H9 (cell line): ENCODE measurements at regions not wholly inside any gene's neighbourhood (a gene's known extent, or its start where the extent isn't known, plus 50 kb on each side); places are given as distances from the start of the nearest gene placed in this dataset.

Experiments
- DNase-seq: peaks from one replicate; pipeline ENCODE4 v3.0.0-alpha.2; 2017
- H2AFZ ChIP-seq: one replicate; pipeline ENCODE4 v1.6.1; 2013; ENCODE audit warnings: mild to moderate bottlenecking, low read length, control low read depth, moderate library complexity
- H2AK5ac ChIP-seq: 2 replicates; pipeline ENCODE4 v1.6.1; 2013; ENCODE audit warnings: low read length, control low read depth, mixed read lengths; ENCODE audit not compliant: insufficient read length
- H2BK120ac ChIP-seq: one replicate; pipeline ENCODE4 v1.6.1; 2013; ENCODE audit warnings: low read depth, mild to moderate bottlenecking, low read length, control low read depth, inconsistent platforms; ENCODE audit not compliant: poor library complexity, severe bottlenecking
- H2BK12ac ChIP-seq: 2 replicates; pipeline ENCODE4 v1.6.1; 2013; ENCODE audit warnings: low read length, control low read depth, mixed read lengths, low read depth; ENCODE audit not compliant: insufficient read length
- H2BK15ac ChIP-seq: 2 replicates; pipeline ENCODE4 v1.6.1; 2013; ENCODE audit warnings: low read depth, low read length, control low read depth
- H2BK20ac ChIP-seq: one replicate; pipeline ENCODE4 v1.6.1; 2013; ENCODE audit warnings: low read depth, mild to moderate bottlenecking, low read length, control low read depth, inconsistent platforms; ENCODE audit not compliant: poor library complexity, severe bottlenecking
- H2BK5ac ChIP-seq: 2 replicates; pipeline ENCODE4 v1.6.1; 2013; ENCODE audit warnings: low read length, control low read depth, mixed read lengths; ENCODE audit not compliant: insufficient read length
- H3K14ac ChIP-seq: 2 replicates; pipeline ENCODE4 v1.6.1; 2013; ENCODE audit warnings: low read length, control low read depth; ENCODE audit not compliant: insufficient read depth
- H3K18ac ChIP-seq: 2 replicates; pipeline ENCODE4 v1.6.1; 2013; ENCODE audit warnings: low read depth, mild to moderate bottlenecking, mixed read lengths, low read length, control low read depth; ENCODE audit not compliant: insufficient read length
- H3K23ac ChIP-seq: 2 replicates; pipeline ENCODE4 v1.6.1; 2013; ENCODE audit warnings: low read length, control low read depth, mixed read lengths, low read depth; ENCODE audit not compliant: insufficient read length
- H3K23me2 ChIP-seq: 2 replicates; pipeline ENCODE4 v1.6.1; 2013; ENCODE audit warnings: low read depth, mild to moderate bottlenecking, mixed read lengths, low read length, control low read depth; ENCODE audit not compliant: insufficient read length, poor library complexity, severe bottlenecking
- H3K27ac ChIP-seq: 2 replicates; pipeline ENCODE4 v1.5.1; 2013; ENCODE audit warnings: low read length, control low read depth, mixed read lengths, low read depth; ENCODE audit not compliant: insufficient read length
- H3K27me3 ChIP-seq: 2 replicates; pipeline ENCODE4 v1.6.1; 2013; ENCODE audit warnings: low read length, control low read depth, inconsistent platforms; ENCODE audit not compliant: insufficient read depth
- H3K4ac ChIP-seq: 2 replicates; pipeline ENCODE4 v1.6.1; 2013; ENCODE audit warnings: low read depth, mild to moderate bottlenecking, control low read depth, inconsistent platforms, low read length, moderate library complexity
- H3K4me1 ChIP-seq: 2 replicates; pipeline ENCODE4 v1.6.1; 2013; ENCODE audit warnings: low read length, control low read depth, inconsistent platforms; ENCODE audit not compliant: insufficient read depth
- H3K4me2 ChIP-seq: 2 replicates; pipeline ENCODE4 v1.6.1; 2013; ENCODE audit warnings: low read length, control low read depth, mixed read lengths; ENCODE audit not compliant: insufficient read length, insufficient read depth
- H3K56ac ChIP-seq: 2 replicates; pipeline ENCODE4 v1.6.1; 2013; ENCODE audit warnings: low read depth, mild to moderate bottlenecking, mixed read lengths, low read length, control low read depth; ENCODE audit not compliant: insufficient read length
- H3K79me1 ChIP-seq: 2 replicates; pipeline ENCODE4 v1.6.1; 2013; ENCODE audit warnings: low read depth, mild to moderate bottlenecking, moderate library complexity, low read length, control low read depth, inconsistent platforms; ENCODE audit not compliant: insufficient read depth, poor library complexity, severe bottlenecking
- H3K79me2 ChIP-seq: 2 replicates; pipeline ENCODE4 v1.6.1; 2013; ENCODE audit warnings: low read length, control low read depth, inconsistent platforms; ENCODE audit not compliant: insufficient read depth
- H3K9ac ChIP-seq: 2 replicates; pipeline ENCODE4 v1.6.1; 2013; ENCODE audit warnings: low read length, control low read depth, mixed read lengths; ENCODE audit not compliant: insufficient read length; ENCODE audit errors: extremely low read depth
- H3K9me3 ChIP-seq: one replicate; pipeline ENCODE4 v1.6.1; 2013; ENCODE audit warnings: low read depth, low read length, inconsistent platforms; ENCODE audit not compliant: control insufficient read depth
- H3T11ph ChIP-seq: one replicate; pipeline ENCODE4 v1.6.1; 2013; ENCODE audit warnings: mild to moderate bottlenecking, low read length, control low read depth, inconsistent platforms
- H4K20me1 ChIP-seq: one replicate; pipeline ENCODE4 v1.6.1; 2013; ENCODE audit not compliant: control insufficient read depth, insufficient read length, insufficient read depth
- H4K5ac ChIP-seq: 2 replicates; pipeline ENCODE4 v1.6.1; 2013; ENCODE audit warnings: low read depth, mild to moderate bottlenecking, mixed read lengths, low read length, control low read depth; ENCODE audit not compliant: insufficient read length
- H4K8ac ChIP-seq: replicated peaks from 2 replicates; pipeline ENCODE4 v1.6.1; 2013; ENCODE audit warnings: low read length, control low read depth, mixed read lengths, low read depth; ENCODE audit not compliant: insufficient read length
- H4K91ac ChIP-seq: 2 replicates; pipeline ENCODE4 v1.6.1; 2013; ENCODE audit warnings: low read depth, mild to moderate bottlenecking, moderate library complexity, mixed read lengths, low read length, control low read depth; ENCODE audit not compliant: insufficient read length
- H3K27ac Mint-ChIP-seq, 3 experiments: 2 replicates in 2 of 3; 3 replicates in 1 of 3; pipeline ENCODE4 v1.8.0; 2020 to 2021; ENCODE audit warnings: mixed read lengths in 3 of 3, mild to moderate bottlenecking in 1 of 3, moderate library complexity in 1 of 3
- H3K27me3 Mint-ChIP-seq: 2 replicates; pipeline ENCODE4 v1.8.0; 2021; ENCODE audit warnings: low read depth, mild to moderate bottlenecking, moderate library complexity, mixed read lengths
- H3K36me3 Mint-ChIP-seq, 3 experiments: 2 replicates in 2 of 3; 3 replicates in 1 of 3; pipeline ENCODE4 v1.8.0; 2020 to 2021; ENCODE audit warnings: low read depth in 3 of 3, mixed read lengths in 3 of 3; ENCODE audit not compliant: insufficient read depth in 1 of 3
- H3K4me1 Mint-ChIP-seq, 2 experiments: 2 replicates each; pipeline ENCODE4 v1.8.0; 2020; ENCODE audit warnings: mixed read lengths in 2 of 2
- H3K4me3 Mint-ChIP-seq, 2 experiments: 2 replicates in 1 of 2; 3 replicates in 1 of 2; pipeline ENCODE4 v1.8.0; 2020 to 2021; ENCODE audit warnings: mild to moderate bottlenecking in 2 of 2, mixed read lengths in 2 of 2, moderate library complexity in 1 of 2
- H3K9me3 Mint-ChIP-seq, 2 experiments: 2 replicates in 1 of 2; 3 replicates in 1 of 2; pipeline ENCODE4 v1.8.0; 2020; ENCODE audit warnings: mild to moderate bottlenecking in 2 of 2, mixed read lengths in 2 of 2, moderate library complexity in 1 of 2
- WGBS: extraction: QIAGEN DNeasy Blood & Tissue Kit; methylation state at CpG from one replicate; pipeline ENCODE4 v1.1.7; 2013; ENCODE audit warnings: missing lambda C conversion rate, low lambda C conversion rate, mixed read lengths; ENCODE audit not compliant: insufficient read length; ENCODE audit errors: extremely low coverage; 5-methylcytosine and 5-hydroxymethylcytosine counted together
- TF ChIP-seq, protein P1 (sequence below): fragments of 200-600 bp; sonication (generic); conservative IDR thresholded peaks from 3 replicates; pipeline ENCODE4 v1.8.0; 2021; ENCODE audit warnings: antibody characterized with exemption, mild to moderate bottlenecking

- Histone ChIP-seq H3K23ac (no peak overlapping the region), H3K27ac (no peak overlapping the region), H3K9me3 (no peaks in the 10 kb centered on the region), H3K18ac (no peak overlapping the region), H3K23me2 (no peaks in the 10 kb centered on the region), H2BK15ac (no peak overlapping the region), H3T11ph (no peak overlapping the region), H2BK20ac (no peak overlapping the region), H3K56ac (no peak overlapping the region), H2BK5ac (no peak overlapping the region), H3K79me2 (no peaks in the 10 kb centered on the region), H4K5ac (no peak overlapping the region), H2BK12ac (no peak overlapping the region), H2AK5ac (no peak overlapping the region), H3K27me3 (no peaks in the 10 kb centered on the region), H3K9ac (no peak overlapping the region), H4K20me1 (no peaks in the 10 kb centered on the region), H4K91ac (no peak overlapping the region), H4K8ac (no peak overlapping the region), H3K79me1 (no peaks in the 10 kb centered on the region), H2AFZ (no peak overlapping the region), H3K4me1 (no peaks in the 10 kb centered on the region), H3K4ac (no peak overlapping the region), H2BK120ac (no peak overlapping the region), H3K14ac (no peak overlapping the region), H3K4me2 (no peak overlapping the region)
- Mint-ChIP-seq H3K9me3 (peaks cover 4 to 5% of the 10 kb centered on the region in 2 experiments; a peak in 2 of 5 replicates), H3K4me3 (no peak overlapping the region), H3K4me1 (peaks cover 8 to 12% of the 10 kb centered on the region in 2 experiments), H3K36me3 (no peaks in the 10 kb centered on the region; a peak in 1 of 7 replicates), H3K27ac (no peak overlapping the region), H3K27me3 (no peaks in the 10 kb centered on the region)
- TF ChIP-seq, protein P1, sequence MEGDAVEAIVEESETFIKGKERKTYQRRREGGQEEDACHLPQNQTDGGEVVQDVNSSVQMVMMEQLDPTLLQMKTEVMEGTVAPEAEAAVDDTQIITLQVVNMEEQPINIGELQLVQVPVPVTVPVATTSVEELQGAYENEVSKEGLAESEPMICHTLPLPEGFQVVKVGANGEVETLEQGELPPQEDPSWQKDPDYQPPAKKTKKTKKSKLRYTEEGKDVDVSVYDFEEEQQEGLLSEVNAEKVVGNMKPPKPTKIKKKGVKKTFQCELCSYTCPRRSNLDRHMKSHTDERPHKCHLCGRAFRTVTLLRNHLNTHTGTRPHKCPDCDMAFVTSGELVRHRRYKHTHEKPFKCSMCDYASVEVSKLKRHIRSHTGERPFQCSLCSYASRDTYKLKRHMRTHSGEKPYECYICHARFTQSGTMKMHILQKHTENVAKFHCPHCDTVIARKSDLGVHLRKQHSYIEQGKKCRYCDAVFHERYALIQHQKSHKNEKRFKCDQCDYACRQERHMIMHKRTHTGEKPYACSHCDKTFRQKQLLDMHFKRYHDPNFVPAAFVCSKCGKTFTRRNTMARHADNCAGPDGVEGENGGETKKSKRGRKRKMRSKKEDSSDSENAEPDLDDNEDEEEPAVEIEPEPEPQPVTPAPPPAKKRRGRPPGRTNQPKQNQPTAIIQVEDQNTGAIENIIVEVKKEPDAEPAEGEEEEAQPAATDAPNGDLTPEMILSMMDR, result no peak
- DNase-seq, result no peak
- WGBS, result no CpG with 5 or more reads among the region's 4 CpGs
Measured at GRCh38 chr2:59690849-59691248, 862.6 kb downstream of the BCL11A start.
